ENCODE measurements at regions not wholly inside any gene's neighbourhood (a gene's known extent, or its start where the extent isn't known, plus 50 kb on each side); places are given as distances from the start of the nearest gene placed in this dataset.

- H3K79me2 ChIP-seq (ENCODE audit: insufficient read depth, low read length), result no peaks in the 10 kb centered on the region
- H3K9ac ChIP-seq (ENCODE audit: insufficient read depth, low read length, poor library complexity, severe bottlenecking), result no peak overlapping the region
- H3K4me2 ChIP-seq (replicated peaks; ENCODE audit: extremely low read depth, low read length, poor library complexity, severe bottlenecking), result no peak overlapping the region
- H2AFZ ChIP-seq (ENCODE audit: insufficient read depth, low read depth, low read length, poor library complexity, severe bottlenecking), result no peak overlapping the region
- WGBS (ENCODE audit: insufficient coverage), result no CpG with 5 or more reads among the region's 3 CpGs
- H3K4me3 ChIP-seq (replicated peaks in 1 of 3; ENCODE audit: low read depth in 2 of 3, low read length in 3 of 3), result no peak overlapping the region
- H3K27me3 ChIP-seq (ENCODE audit: control insufficient read depth in 2 of 2, insufficient read depth in 2 of 2, low read length in 2 of 2), result no peaks in the 10 kb centered on the region
- no peaks in the 10 kb centered on the region for H4K20me1 ChIP-seq (ENCODE audit: insufficient read depth, low read length)
- H3K4me1 ChIP-seq (ENCODE audit: control insufficient read depth in 1 of 2, insufficient read depth in 2 of 2, low read length in 2 of 2), result no peaks in the 10 kb centered on the region
- Mint-ChIP-seq H3K27ac (no peak overlapping the region), H3K36me3 (no peaks in the 10 kb centered on the region), H3K4me1 (peaks cover 13% of the 10 kb centered on the region), H3K4me3 (no peak overlapping the region), H3K9me3 (peaks cover 0 to 2% (median 0%) of the 10 kb centered on the region in 7 donors), H3K27me3 (ENCODE audit: low read depth in 3 of 3) (peaks cover 2 to 5% (median 2%) of the 10 kb centered on the region in 3 donors)
- no peak for DNase-seq
- no peaks in the 10 kb centered on the region for H3K9me3 ChIP-seq (replicated peaks in 1 of 2; ENCODE audit: control insufficient read depth in 1 of 2, insufficient read depth in 1 of 2, low read length in 2 of 2)
- TF ChIP-seq CTCF (IDR thresholded peaks at IDR 0.05), result no peak
- intact Hi-C loops (cut with micrococcal nuclease), result no loop called here
- no peaks in the 10 kb centered on the region for H3K36me3 ChIP-seq (replicated peaks in 1 of 2; ENCODE audit: control insufficient read depth in 1 of 2, insufficient read depth in 2 of 2, low read length in 2 of 2)
- H3K27ac ChIP-seq (ENCODE audit: low read depth in 1 of 2, low read length in 2 of 2), result no peak overlapping the region
These were observed 78.5 kb downstream of the SEC61B start for GRCh38 chr9:99300603-99301002.

- Histone ChIP-seq H3K9me3 (replicated peaks in 1 of 2; ENCODE audit: control insufficient read depth in 1 of 2, insufficient read depth in 1 of 2, low read length in 2 of 2) (no peaks in the 10 kb centered on the region), H3K27me3 (ENCODE audit: control insufficient read depth in 2 of 2, insufficient read depth in 2 of 2, low read length in 2 of 2) (no peaks in the 10 kb centered on the region), H3K9ac (ENCODE audit: insufficient read depth, low read length, poor library complexity, severe bottlenecking) (no peak overlapping the region), H3K4me2 (replicated peaks; ENCODE audit: extremely low read depth, low read length, poor library complexity, severe bottlenecking) (no peak overlapping the region), H3K79me2 (ENCODE audit: insufficient read depth, low read length) (no peaks in the 10 kb centered on the region), H3K36me3 (replicated peaks in 1 of 2; ENCODE audit: control insufficient read depth in 1 of 2, insufficient read depth in 2 of 2, low read length in 2 of 2) (no peaks in the 10 kb centered on the region), H2AFZ (ENCODE audit: insufficient read depth, low read depth, low read length, poor library complexity, severe bottlenecking) (no peak overlapping the region), H3K4me3 (replicated peaks in 1 of 3; ENCODE audit: low read depth in 2 of 3, low read length in 3 of 3) (no peak overlapping the region), H3K4me1 (ENCODE audit: control insufficient read depth in 1 of 2, insufficient read depth in 2 of 2, low read length in 2 of 2) (no peaks in the 10 kb centered on the region), H4K20me1 (ENCODE audit: insufficient read depth, low read length) (no peaks in the 10 kb centered on the region), H3K27ac (ENCODE audit: low read depth in 1 of 2, low read length in 2 of 2) (no peak overlapping the region)
- H3K4me1 Mint-ChIP-seq, result peaks cover 4% of the 10 kb centered on the region
- no peak overlapping the region for H3K4me3 Mint-ChIP-seq
- WGBS (ENCODE audit: insufficient coverage), result no CpG with 5 or more reads among the region's 6 CpGs
- H3K9me3 Mint-ChIP-seq, result peaks cover 0 to 2% (median 0%) of the 10 kb centered on the region in 7 donors
- no peaks in the 10 kb centered on the region for H3K36me3 Mint-ChIP-seq
- TF ChIP-seq CTCF (IDR thresholded peaks at IDR 0.05), result no peak
- DNase-seq, result no peak
- H3K27ac Mint-ChIP-seq, result no peak overlapping the region
- H3K27me3 Mint-ChIP-seq (ENCODE audit: low read depth in 3 of 3), result peaks cover 2 to 5% (median 2%) of the 10 kb centered on the region in 3 donors
- intact Hi-C loops (cut with micrococcal nuclease), result no loop called here
These were observed 81.1 kb downstream of the SEC61B start for GRCh38 chr9:99303177-99303576.

Data from CD14-positive monocyte (primary cell).